Endothelial cell of umbilical vein (primary cell): ENCODE measurements at regions not wholly inside any gene's neighbourhood (a gene's known extent, or its start where the extent isn't known, plus 50 kb on each side); places are given as distances from the start of the nearest gene placed in this dataset.

Source experiments
- BruUV-seq: library from RNA; stranded (reverse); fragments of 400-500 nt; replicated peaks from 2 replicates; lab custom pipeline; 2021; lab: Mats Ljungman, UMichigan
- CTCF ChIA-PET: fragments of 300-600, 350-600 bp; sonication (Branson Sonifier 250); formaldehyde crosslinking; loops from one replicate; lab custom pipeline; 2021; ENCODE audit warnings: antibody characterized with exemption, inconsistent platforms; lab: Charles Lee
- POLR2A ChIA-PET: fragments of 300-600, 350-600 bp; sonication (Branson Sonifier 250); formaldehyde crosslinking; loops from one replicate; lab custom pipeline; 2021; ENCODE audit warnings: antibody characterized with exemption, inconsistent platforms; lab: Charles Lee
- DNase-seq: peaks from one replicate; pipeline ENCODE4 v3.0.0-alpha.2; 2011; ENCODE audit warnings: low read depth, low spot score
- FAIRE-seq: peaks from 2 replicates; lab custom pipeline; 2011; peaks lifted over from hg19 to GRCh38; lab: Jason Lieb, UNC
- H2AFZ ChIP-seq: 2 replicates; pipeline ENCODE4 v1.6.0; 2012; ENCODE audit warnings: low read depth, low read length, control low read depth, inconsistent platforms
- H3K27ac ChIP-seq: 2 replicates; pipeline ENCODE4 v1.5.1; 2011; ENCODE audit warnings: low read depth, mild to moderate bottlenecking, control low read depth, low read length, moderate library complexity; ENCODE audit not compliant: insufficient read depth
- H3K27me3 ChIP-seq, 2 experiments: 2 replicates each; pipeline versions ENCODE4 v1.6.0 to v1.6.1; 2011; ENCODE audit warnings: low read length in 2 of 2, mixed read lengths in 1 of 2; ENCODE audit not compliant: control insufficient read depth in 2 of 2, insufficient read depth in 2 of 2
- H3K36me3 ChIP-seq, 2 experiments: 2 replicates in 1 of 2; 3 replicates in 1 of 2; pipeline ENCODE4 v1.5.1; 2011; ENCODE audit warnings: low read length in 2 of 2, mild to moderate bottlenecking in 1 of 2, moderate library complexity in 1 of 2; ENCODE audit not compliant: control insufficient read depth in 2 of 2, insufficient read depth in 2 of 2; ENCODE audit errors: extremely low read depth in 1 of 2
- H3K4me1 ChIP-seq: 3 replicates; pipeline ENCODE4 v1.5.1; 2011; ENCODE audit warnings: mild to moderate bottlenecking, low read length; ENCODE audit not compliant: control insufficient read depth, insufficient read depth; ENCODE audit errors: extremely low read depth
- H3K4me2 ChIP-seq: 2 replicates; pipeline ENCODE4 v1.6.1; 2011; ENCODE audit warnings: low read length, control low read depth, mixed read lengths; ENCODE audit not compliant: insufficient read depth
- H3K4me3 ChIP-seq, 3 experiments: fragments of 200-600 bp in 1 of 3; sonication (generic), shearing (Covaris generic) in 1 of 3; replicated peaks in 1 of 3; 2 replicates each; pipeline ENCODE4 v1.5.1; 2011 to 2016; ENCODE audit warnings: control low read depth in 3 of 3, low read length in 3 of 3, mild to moderate bottlenecking in 2 of 3, inconsistent platforms in 1 of 3, low read depth in 1 of 3, moderate library complexity in 1 of 3; ENCODE audit not compliant: insufficient read depth in 1 of 3
- H3K79me2 ChIP-seq: 2 replicates; pipeline ENCODE4 v1.6.0; 2012; ENCODE audit warnings: low read length, inconsistent platforms; ENCODE audit not compliant: control insufficient read depth, insufficient read depth
- H3K9ac ChIP-seq: replicated peaks from 2 replicates; pipeline ENCODE3; 2011; ENCODE audit warnings: low read length, control low read depth; ENCODE audit not compliant: insufficient read depth; ENCODE audit errors: extremely low read depth
- H3K9me1 ChIP-seq: replicated peaks from 3 replicates; pipeline ENCODE4 v1.6.0; 2011; ENCODE audit warnings: mild to moderate bottlenecking, low read length; ENCODE audit not compliant: control insufficient read depth, insufficient read depth; ENCODE audit errors: extremely low read depth
- H3K9me3 ChIP-seq: replicated peaks from 2 replicates; pipeline ENCODE4 v1.5.1; 2012; ENCODE audit warnings: low read length, inconsistent platforms; ENCODE audit not compliant: control insufficient read depth, insufficient read depth
- H4K20me1 ChIP-seq: replicated peaks from 2 replicates; pipeline ENCODE3; 2011; ENCODE audit warnings: mild to moderate bottlenecking, low read length; ENCODE audit not compliant: control insufficient read depth, insufficient read depth; ENCODE audit errors: extremely low read depth
- CTCF ChIP-seq, 2 donors: IDR thresholded peaks; 1 replicate in 1 of 2; 2 replicates in 1 of 2; pipeline ENCODE4 v1.5.1; 2011; ENCODE audit warnings: low read length in 2 of 2, mild to moderate bottlenecking in 2 of 2, moderate library complexity in 2 of 2, control low read depth in 1 of 2, inconsistent platforms in 1 of 2, low read depth in 1 of 2; ENCODE audit not compliant: insufficient read depth in 1 of 2; ENCODE audit errors: extremely low read depth in 1 of 2
- EZH2 ChIP-seq: IDR thresholded peaks from 2 replicates; pipeline ENCODE4 v1.6.1; 2012; ENCODE audit warnings: borderline replicate concordance, low read depth, mild to moderate bottlenecking, moderate library complexity, low read length, inconsistent platforms; ENCODE audit not compliant: severe bottlenecking
- GATA2 ChIP-seq: IDR thresholded peaks from 2 replicates; pipeline ENCODE4 v1.7.0; 2011; ENCODE audit warnings: low read depth, mild to moderate bottlenecking, moderate library complexity, mixed read lengths, low read length; ENCODE audit not compliant: insufficient read length, insufficient read depth
- JUN ChIP-seq: IDR thresholded peaks from 2 replicates; pipeline ENCODE4 v1.6.1; 2011; ENCODE audit warnings: borderline replicate concordance, low read depth; ENCODE audit not compliant: insufficient read length, insufficient read depth
- MAX ChIP-seq: IDR thresholded peaks from 2 replicates; pipeline ENCODE4 v1.6.1; 2011; ENCODE audit not compliant: insufficient read depth, insufficient read length
- MYC ChIP-seq: IDR thresholded peaks from one replicate; pipeline ENCODE4 v1.6.1; 2011; ENCODE audit warnings: mild to moderate bottlenecking, low read depth, low read length
- POLR2A ChIP-seq: IDR thresholded peaks from 2 replicates; pipeline ENCODE4 v1.6.1; 2012; ENCODE audit warnings: low read depth, mild to moderate bottlenecking, control low read depth, low read length
- POLR2AphosphoS5 ChIP-seq: IDR thresholded peaks from 2 replicates; pipeline ENCODE4 v1.6.1; 2012; ENCODE audit warnings: low read depth, mild to moderate bottlenecking, control low read depth, low read length, moderate library complexity; ENCODE audit not compliant: insufficient read depth
- dilution Hi-C: fragments of 300-500 bp; cut with MboI; formaldehyde crosslinking; loops from one replicate; pipeline ENCODE4 v1.15.0; 2019; ENCODE audit warnings: low sequenced_read_pairs; ENCODE audit not compliant: extremely low pct_ligation_motif_present
- intact Hi-C: fragments of 100-400 bp; cut with micrococcal nuclease; formaldehyde crosslinking; loops from one replicate; pipeline ENCODE4 v1.10.0; 2022

DNA sequence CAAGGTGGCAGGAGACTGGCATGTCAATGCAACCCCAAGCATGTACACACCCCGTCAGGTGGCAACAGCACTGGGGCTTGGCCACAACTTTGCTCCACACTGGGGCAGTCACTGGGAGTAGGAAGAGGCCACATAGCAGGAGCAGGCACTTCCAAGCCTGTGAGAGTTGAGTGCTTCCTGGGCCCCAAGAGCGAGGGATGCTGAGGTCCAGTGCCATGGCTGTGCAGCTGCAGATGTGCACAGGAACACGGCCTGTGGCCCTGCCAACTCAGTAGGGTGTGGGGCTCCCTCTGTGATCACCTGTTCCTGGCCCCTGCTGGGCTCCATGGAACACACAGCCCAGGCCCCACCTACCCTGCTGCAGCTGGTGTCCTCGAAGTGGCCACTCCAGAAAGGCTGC is 932.8 kb upstream of the SORCS1 start:
- intact Hi-C loops, result no loop called here
- TF ChIP-seq CTCF (IDR thresholded peaks at IDR 0.05; ENCODE audit: extremely low read depth in 1 of 2, insufficient read depth in 1 of 2, low read depth in 1 of 2, low read length in 2 of 2) (no peak), POLR2A (no peak)
- ChIA-PET CTCF (no interaction called here), POLR2A (no interaction called here)
- Histone ChIP-seq H3K4me2 (no peak overlapping the region), H3K4me3 (no peak overlapping the region), H3K27me3 (no peaks in the 10 kb centered on the region), H3K36me3 (no peaks in the 10 kb centered on the region), H3K9me3 (peaks cover 5% of the 10 kb centered on the region), H2AFZ (no peak overlapping the region), H3K9ac (no peak overlapping the region), H3K79me2 (no peaks in the 10 kb centered on the region), H3K4me1 (no peaks in the 10 kb centered on the region), H3K27ac (no peak overlapping the region), H4K20me1 (no peaks in the 10 kb centered on the region), H3K9me1 (no peaks in the 10 kb centered on the region)
- BruUV-seq, result no TSS peak
- dilution Hi-C loops, result no loop called here
- DNase-seq (no peak), FAIRE-seq (no peak)

GRCh38 chr10:108095932-108096925 is 931.7 kb upstream of the SORCS1 start:
- Histone ChIP-seq H4K20me1 (no peaks in the 10 kb centered on the region), H3K9me1 (no peaks in the 10 kb centered on the region), H3K4me1 (no peaks in the 10 kb centered on the region), H3K36me3 (no peaks in the 10 kb centered on the region), H3K79me2 (no peaks in the 10 kb centered on the region), H3K27me3 (no peaks in the 10 kb centered on the region), H3K4me2 (no peak overlapping the region), H3K4me3 (no peak overlapping the region), H2AFZ (no peak overlapping the region), H3K9ac (no peak overlapping the region), H3K27ac (no peak overlapping the region), H3K9me3 (peaks cover 5% of the 10 kb centered on the region)
- no peak for FAIRE-seq
- intact Hi-C loops (no loop called here), dilution Hi-C loops (no loop called here)
- no peak for DNase-seq
- no TSS peak for BruUV-seq
- ChIA-PET POLR2A (no interaction called here), CTCF (no interaction called here)
- TF ChIP-seq EZH2, result no peak
- no peak for TF ChIP-seq JUN
- TF ChIP-seq CTCF (IDR thresholded peaks at IDR 0.05; ENCODE audit: extremely low read depth in 1 of 2, insufficient read depth in 1 of 2, low read depth in 1 of 2, low read length in 2 of 2), result no peak
- no peak for TF ChIP-seq POLR2A
- no peak for TF ChIP-seq GATA2
- TF ChIP-seq MAX, result no peak
- TF ChIP-seq POLR2AphosphoS5, result no peak
- TF ChIP-seq MYC, result no peak
